SU-DHL-6 (cell line): ENCODE measurements at regions not wholly inside any gene's neighbourhood (a gene's known extent, or its start where the extent isn't known, plus 50 kb on each side); places are given as distances from the start of the nearest gene placed in this dataset.

Experiments
- H2AFZ ChIP-seq: fragments of 200-600 bp; sonication (generic); 2 replicates; pipeline ENCODE4 v1.6.1; 2014; ENCODE audit warnings: low read depth, mild to moderate bottlenecking, moderate library complexity, mixed read lengths, antibody characterized with exemption, low read length; ENCODE audit not compliant: severe bottlenecking
- H3F3A ChIP-seq: fragments of 200-600 bp; shearing (Covaris generic); 2 replicates; pipeline ENCODE4 v1.6.0; 2016; ENCODE audit warnings: antibody characterized with exemption, mild to moderate bottlenecking; ENCODE audit not compliant: insufficient read depth
- H3K27ac ChIP-seq: fragments of 200-600 bp; sonication (generic); 2 replicates; pipeline ENCODE4 v1.5.1; 2016; ENCODE audit warnings: low read depth, mild to moderate bottlenecking, low read length, moderate library complexity, mixed read lengths
- H3K27me3 ChIP-seq: fragments of 200-600 bp; sonication (generic), shearing (Covaris generic); 2 replicates; pipeline ENCODE4 v1.6.0; 2014; ENCODE audit warnings: mild to moderate bottlenecking, low read length
- H3K36me3 ChIP-seq: fragments of 200-600 bp; sonication (generic); 2 replicates; pipeline ENCODE4 v1.6.1; 2014; ENCODE audit warnings: mild to moderate bottlenecking, low read length, mixed read lengths
- H3K4me2 ChIP-seq: fragments of 300-600, 200-600 bp; shearing (Covaris generic), sonication (generic); 2 replicates; pipeline ENCODE4 v1.6.0; 2014; ENCODE audit warnings: low read length, low read depth, mild to moderate bottlenecking; ENCODE audit not compliant: poor library complexity, severe bottlenecking
- H3K4me3 ChIP-seq: fragments of 200-600 bp; sonication (generic); 2 replicates; pipeline ENCODE4 v1.5.1; 2014; ENCODE audit warnings: antibody characterized with exemption, low read length, mild to moderate bottlenecking, mixed read lengths; ENCODE audit not compliant: insufficient read depth, poor library complexity, severe bottlenecking
- H3K79me2 ChIP-seq: fragments of 200-600 bp; sonication (generic); 2 replicates; pipeline ENCODE4 v1.6.1; 2014; ENCODE audit warnings: mild to moderate bottlenecking, low read length, moderate library complexity; ENCODE audit not compliant: insufficient read depth
- H3K9ac ChIP-seq: fragments of 200-600 bp; sonication (generic); 2 replicates; pipeline ENCODE4 v1.7.0; 2014; ENCODE audit warnings: mild to moderate bottlenecking, low read length
- H3K9me2 ChIP-seq: fragments of 200-600 bp; sonication (generic); replicated peaks from 2 replicates; pipeline ENCODE4 v1.6.1; 2014; ENCODE audit warnings: low read length; ENCODE audit not compliant: insufficient read depth
- H3K9me3 ChIP-seq: fragments of 200-600 bp; sonication (generic); 2 replicates; pipeline ENCODE4 v1.6.1; 2014; ENCODE audit warnings: low read length, mixed read lengths; ENCODE audit not compliant: insufficient read depth
- H4K20me1 ChIP-seq: fragments of 200-600 bp; sonication (generic); 2 replicates; pipeline ENCODE4 v1.6.1; 2014; ENCODE audit warnings: low read depth, mild to moderate bottlenecking, antibody characterized with exemption, low read length, moderate library complexity, mixed read lengths
- EZH2phosphoT487 ChIP-seq: fragments of 200-600 bp; sonication (generic), shearing (Covaris generic); conservative IDR thresholded peaks from 2 replicates; pipeline ENCODE4 v1.6.1; 2018; ENCODE audit warnings: mild to moderate bottlenecking, antibody characterized with exemption, low read length, moderate library complexity, mixed read lengths
- TF ChIP-seq, protein P1 (sequence below): fragments of 200-600 bp; sonication (generic); IDR thresholded peaks from one replicate; pipeline ENCODE4 v1.5.1; 2017; ENCODE audit warnings: antibody characterized with exemption, mild to moderate bottlenecking, low read length, moderate library complexity; ENCODE audit not compliant: insufficient read depth, poor library complexity, severe bottlenecking

DNA sequence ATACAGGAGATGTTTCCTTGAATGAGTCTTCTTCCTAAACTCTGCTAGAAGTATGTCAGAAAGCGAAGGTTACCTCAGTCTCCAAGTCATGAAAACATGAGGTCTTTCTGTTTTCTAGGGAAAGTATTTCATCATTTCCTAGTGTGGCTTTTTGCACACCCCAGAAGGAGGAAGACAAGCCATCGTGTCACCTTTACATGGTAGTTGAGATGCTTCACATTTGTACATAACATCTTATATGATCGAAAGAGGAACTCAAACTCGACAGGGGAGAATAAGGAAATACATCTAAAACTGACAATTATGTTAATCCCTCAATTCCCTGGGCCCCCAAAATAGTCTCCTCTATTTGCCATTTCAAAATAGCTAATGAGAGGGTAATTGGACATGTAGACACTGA is 214.1 kb upstream of the PLEKHG7 start:
- Histone ChIP-seq H3K36me3 (0 out of 2 replicates have a peak, but pooled peaks cover 7% of the 10 kb centered on the region), H3K9ac (no peak overlapping the region), H3K27me3 (no peaks in the 10 kb centered on the region), H3K4me3 (no peak overlapping the region), H3K4me2 (peak overlapping the region; percentile 43), H3F3A (peaks cover 16% of the 10 kb centered on the region; the same call in 1 of the 2 replicates), H2AFZ (peak overlapping the region; percentile 52), H3K79me2 (no peaks in the 10 kb centered on the region), H3K9me2 (no peaks in the 10 kb centered on the region), H3K9me3 (peaks cover 11% of the 10 kb centered on the region; the same call in 1 of the 2 replicates), H4K20me1 (no peaks in the 10 kb centered on the region), H3K27ac (peak overlapping the region; percentile 56)
- TF ChIP-seq, protein P1, sequence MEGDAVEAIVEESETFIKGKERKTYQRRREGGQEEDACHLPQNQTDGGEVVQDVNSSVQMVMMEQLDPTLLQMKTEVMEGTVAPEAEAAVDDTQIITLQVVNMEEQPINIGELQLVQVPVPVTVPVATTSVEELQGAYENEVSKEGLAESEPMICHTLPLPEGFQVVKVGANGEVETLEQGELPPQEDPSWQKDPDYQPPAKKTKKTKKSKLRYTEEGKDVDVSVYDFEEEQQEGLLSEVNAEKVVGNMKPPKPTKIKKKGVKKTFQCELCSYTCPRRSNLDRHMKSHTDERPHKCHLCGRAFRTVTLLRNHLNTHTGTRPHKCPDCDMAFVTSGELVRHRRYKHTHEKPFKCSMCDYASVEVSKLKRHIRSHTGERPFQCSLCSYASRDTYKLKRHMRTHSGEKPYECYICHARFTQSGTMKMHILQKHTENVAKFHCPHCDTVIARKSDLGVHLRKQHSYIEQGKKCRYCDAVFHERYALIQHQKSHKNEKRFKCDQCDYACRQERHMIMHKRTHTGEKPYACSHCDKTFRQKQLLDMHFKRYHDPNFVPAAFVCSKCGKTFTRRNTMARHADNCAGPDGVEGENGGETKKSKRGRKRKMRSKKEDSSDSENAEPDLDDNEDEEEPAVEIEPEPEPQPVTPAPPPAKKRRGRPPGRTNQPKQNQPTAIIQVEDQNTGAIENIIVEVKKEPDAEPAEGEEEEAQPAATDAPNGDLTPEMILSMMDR, result no peak
- no peak for TF ChIP-seq EZH2phosphoT487

DNA sequence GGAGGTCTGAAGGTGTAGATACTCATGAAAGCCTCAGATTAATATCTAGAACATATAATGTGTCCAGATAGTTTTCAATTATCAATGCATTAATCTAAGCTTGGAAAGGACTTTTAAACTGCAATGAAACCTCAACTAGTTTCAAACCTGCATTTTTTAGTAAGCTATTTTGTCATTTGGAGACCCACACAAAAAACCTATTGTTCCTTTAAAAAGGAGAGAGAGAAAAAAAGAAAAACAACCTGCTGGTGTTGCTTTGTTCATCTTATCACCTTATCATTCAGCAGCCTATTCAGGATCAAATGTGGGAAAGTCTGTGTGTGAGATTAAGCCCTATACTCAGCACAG is 215.7 kb upstream of the PLEKHG7 start:
- H3K4me2 ChIP-seq, result peak overlapping the region; percentile 26
- peak overlapping the region; percentile 51 for H3K27ac ChIP-seq

DNA sequence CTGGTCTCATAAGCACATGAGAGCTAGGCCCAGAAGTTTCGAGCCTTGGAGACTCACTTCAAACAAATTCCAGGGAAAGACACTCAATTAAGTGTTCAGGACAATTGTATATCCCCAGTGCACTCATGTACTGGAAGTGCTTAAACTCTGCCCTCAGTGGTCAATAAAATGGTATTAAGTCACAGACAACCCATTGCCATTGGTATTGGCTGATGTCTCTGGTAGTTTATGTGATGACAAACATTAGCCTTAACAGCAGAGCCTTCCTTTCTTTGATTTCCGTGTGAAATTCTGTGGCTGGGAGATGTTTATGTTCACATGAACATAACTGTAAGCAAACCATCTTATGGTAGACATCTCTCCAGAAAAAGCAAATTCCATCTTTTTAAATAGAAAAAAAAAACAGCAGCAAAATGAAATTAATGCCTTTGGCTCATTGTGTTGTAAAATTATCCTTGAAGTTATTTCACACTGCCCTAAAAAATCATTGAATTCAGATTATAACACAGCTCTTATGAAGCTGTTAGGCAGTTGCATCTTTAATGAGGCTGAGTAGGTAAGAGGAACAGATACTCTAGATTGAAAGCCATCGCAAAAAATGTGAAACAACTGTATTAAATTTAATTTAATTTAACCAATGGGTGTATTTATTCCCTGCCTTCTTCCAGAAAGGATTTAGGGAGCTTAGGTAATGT is 216.2 kb upstream of the PLEKHG7 start:
- peak overlapping the region; percentile 18 for H2AFZ ChIP-seq
- H3K27me3 ChIP-seq, result no peaks in the 10 kb centered on the region
- no peaks in the 10 kb centered on the region for H3K9me2 ChIP-seq
- no peak overlapping the region for H3K4me3 ChIP-seq
- TF ChIP-seq EZH2phosphoT487, result no peak
- TF ChIP-seq, protein P1, result no peak
- H3K36me3 ChIP-seq, result 0 out of 2 replicates have a peak, but pooled peaks cover 2% of the 10 kb centered on the region
- H3K9ac ChIP-seq, result 0 out of 2 replicates have a peak overlapping the region, but pooled peaks have one; percentile 10
- H3F3A ChIP-seq, result peaks cover 16% of the 10 kb centered on the region; the same call in 1 of the 2 replicates
- peaks cover 6% of the 10 kb centered on the region; the same call in 1 of the 2 replicates for H3K9me3 ChIP-seq
- H3K27ac ChIP-seq, result peak overlapping the region; percentile 51
- H4K20me1 ChIP-seq, result no peaks in the 10 kb centered on the region
- no peaks in the 10 kb centered on the region for H3K79me2 ChIP-seq
- H3K4me2 ChIP-seq, result peak overlapping the region; percentile 26

More for the DNA sequence above, 215.7 kb upstream of the PLEKHG7 start:
- Histone ChIP-seq H3K9me2 (no peaks in the 10 kb centered on the region), H3K36me3 (0 out of 2 replicates have a peak, but pooled peaks cover 7% of the 10 kb centered on the region), H3F3A (peaks cover 16% of the 10 kb centered on the region; the same call in 1 of the 2 replicates), H2AFZ (no peak overlapping the region), H4K20me1 (no peaks in the 10 kb centered on the region), H3K79me2 (no peaks in the 10 kb centered on the region), H3K4me3 (no peak overlapping the region), H3K27me3 (no peaks in the 10 kb centered on the region), H3K9me3 (peaks cover 11% of the 10 kb centered on the region; the same call in 1 of the 2 replicates), H3K9ac (no peak overlapping the region)
- TF ChIP-seq, protein P1, result no peak
- no peak for TF ChIP-seq EZH2phosphoT487
